Smooth muscle cell (in vitro differentiated cells): ENCODE measurements at regions not wholly inside any gene's neighbourhood (a gene's known extent, or its start where the extent isn't known, plus 50 kb on each side); places are given as distances from the start of the nearest gene placed in this dataset.

Source experiments
- DNase-seq: peaks from one replicate; lab custom pipeline; 2025; ENCODE audit not compliant: unreplicated experiment; lab: John Stamatoyannopoulos, UW
- H2AFZ ChIP-seq: fragments of 200-600 bp; sonication (generic); 2 replicates; pipeline ENCODE4 v1.6.0; 2016; ENCODE audit warnings: antibody characterized with exemption, low read depth, mild to moderate bottlenecking
- H3F3A ChIP-seq: fragments of 200-600 bp; sonication (generic); 2 replicates; pipeline ENCODE4 v1.6.0; 2017; ENCODE audit warnings: antibody characterized with exemption, low read depth
- H3K27ac ChIP-seq: fragments of 200-600 bp; sonication (generic); 2 replicates; pipeline ENCODE4 v1.5.1; 2016; ENCODE audit warnings: low read depth, mild to moderate bottlenecking
- H3K27me3 ChIP-seq: fragments of 200-600 bp; sonication (generic); 2 replicates; pipeline ENCODE4 v1.6.1; 2016; ENCODE audit warnings: low read depth, mild to moderate bottlenecking
- H3K36me3 ChIP-seq: fragments of 200-600 bp; sonication (generic); 2 replicates; pipeline ENCODE4 v1.5.1; 2016; ENCODE audit warnings: low read depth
- H3K4me1 ChIP-seq: fragments of 200-600 bp; sonication (generic); 2 replicates; pipeline ENCODE4 v1.5.1; 2016; ENCODE audit warnings: low read depth
- H3K4me2 ChIP-seq: fragments of 200-600 bp; sonication (generic); 2 replicates; pipeline ENCODE4 v1.6.0; 2016; ENCODE audit warnings: mild to moderate bottlenecking
- H3K4me3 ChIP-seq: fragments of 200-600 bp; sonication (generic); 2 replicates; pipeline ENCODE4 v1.5.1; 2016; ENCODE audit warnings: mild to moderate bottlenecking
- H3K79me2 ChIP-seq: fragments of 200-600 bp; sonication (generic); 2 replicates; pipeline ENCODE4 v1.6.0; 2016; ENCODE audit warnings: low read depth, mild to moderate bottlenecking
- H3K9ac ChIP-seq: fragments of 200-600 bp; sonication (generic); 2 replicates; pipeline ENCODE4 v1.6.0; 2016; ENCODE audit warnings: low read depth
- H3K9me3 ChIP-seq: fragments of 200-600 bp; sonication (generic); replicated peaks from 2 replicates; pipeline ENCODE4 v1.5.1; 2016; ENCODE audit warnings: low read depth
- H4K20me1 ChIP-seq: fragments of 200-600 bp; sonication (generic); 2 replicates; pipeline ENCODE4 v1.6.0; 2016; ENCODE audit warnings: low read depth
- CTCF ChIP-seq: fragments of 200-600 bp; sonication (generic); IDR thresholded peaks from 2 replicates; pipeline ENCODE4 v1.5.1; 2017; ENCODE audit warnings: borderline replicate concordance, mild to moderate bottlenecking, antibody characterized with exemption; ENCODE audit not compliant: insufficient read depth, poor library complexity, severe bottlenecking
- WGBS: methylation state at CpG from one replicate; pipeline ENCODE4 v1.1.7; 2016; ENCODE audit warnings: low lambda C conversion rate; 5-methylcytosine and 5-hydroxymethylcytosine counted together

- 81% methylated on average over 3 of the region's 3 CpGs for WGBS
- Histone ChIP-seq H3K79me2 (no peaks in the 10 kb centered on the region), H3K36me3 (no peaks in the 10 kb centered on the region), H3K27me3 (peaks cover 95% of the 10 kb centered on the region), H3K4me2 (no peak overlapping the region), H3K4me3 (no peak overlapping the region), H3K9ac (no peak overlapping the region), H3K9me3 (no peaks in the 10 kb centered on the region), H3K27ac (no peak overlapping the region), H3F3A (no peaks in the 10 kb centered on the region), H4K20me1 (no peaks in the 10 kb centered on the region), H2AFZ (no peak overlapping the region), H3K4me1 (peaks cover 11% of the 10 kb centered on the region)
- no peak for TF ChIP-seq CTCF
- no peak for DNase-seq
Measured at GRCh38 chr1:47507144-47507543, 69.3 kb downstream of the FOXD2 start.

GRCh38 chr1:47507881-47508701 is 70.2 kb downstream of the FOXD2 start:
- Histone ChIP-seq H3K9ac (no peak overlapping the region), H3K4me3 (peak overlapping the region; percentile 50), H3K79me2 (no peaks in the 10 kb centered on the region), H3K27me3 (peaks cover 95% of the 10 kb centered on the region), H3K9me3 (no peaks in the 10 kb centered on the region), H3K36me3 (no peaks in the 10 kb centered on the region), H4K20me1 (no peaks in the 10 kb centered on the region), H3F3A (no peaks in the 10 kb centered on the region), H3K27ac (no peak overlapping the region), H3K4me1 (peaks cover 11% of the 10 kb centered on the region), H2AFZ (no peak overlapping the region), H3K4me2 (peak overlapping the region; percentile 95)
- no peak for TF ChIP-seq CTCF
- 4% methylated on average over 45 of the region's 77 CpGs for WGBS
- DNase-seq, result no peak

- Histone ChIP-seq H3K27ac (no peak overlapping the region), H3K79me2 (no peaks in the 10 kb centered on the region), H3K4me3 (peak overlapping the region; percentile 50), H3K9ac (no peak overlapping the region), H3K27me3 (peaks cover 95% of the 10 kb centered on the region), H4K20me1 (no peaks in the 10 kb centered on the region), H2AFZ (no peak overlapping the region), H3K36me3 (no peaks in the 10 kb centered on the region), H3K4me1 (peaks cover 11% of the 10 kb centered on the region), H3K4me2 (peak overlapping the region; percentile 95), H3F3A (no peaks in the 10 kb centered on the region), H3K9me3 (no peaks in the 10 kb centered on the region)
- WGBS, result 17% methylated on average over 18 of the region's 18 CpGs
- TF ChIP-seq CTCF, result no peak
- DNase-seq, result no peak
Measured at GRCh38 chr1:47508702-47509431, 71.0 kb downstream of the FOXD2 start.
